GM20000 (cell line): ENCODE measurements at regions not wholly inside any gene's neighbourhood (a gene's known extent, or its start where the extent isn't known, plus 50 kb on each side); places are given as distances from the start of the nearest gene placed in this dataset.

Source experiments
- DNase-seq: peaks from one replicate; pipeline ENCODE4 v3.0.0; 2012; ENCODE audit warnings: low spot score
- TF ChIP-seq, protein P1 (sequence below): IDR thresholded peaks from 2 replicates; pipeline ENCODE4 v1.5.1; 2012; ENCODE audit warnings: mild to moderate bottlenecking, control low read depth; ENCODE audit errors: extremely low read depth, missing control alignments

DNA sequence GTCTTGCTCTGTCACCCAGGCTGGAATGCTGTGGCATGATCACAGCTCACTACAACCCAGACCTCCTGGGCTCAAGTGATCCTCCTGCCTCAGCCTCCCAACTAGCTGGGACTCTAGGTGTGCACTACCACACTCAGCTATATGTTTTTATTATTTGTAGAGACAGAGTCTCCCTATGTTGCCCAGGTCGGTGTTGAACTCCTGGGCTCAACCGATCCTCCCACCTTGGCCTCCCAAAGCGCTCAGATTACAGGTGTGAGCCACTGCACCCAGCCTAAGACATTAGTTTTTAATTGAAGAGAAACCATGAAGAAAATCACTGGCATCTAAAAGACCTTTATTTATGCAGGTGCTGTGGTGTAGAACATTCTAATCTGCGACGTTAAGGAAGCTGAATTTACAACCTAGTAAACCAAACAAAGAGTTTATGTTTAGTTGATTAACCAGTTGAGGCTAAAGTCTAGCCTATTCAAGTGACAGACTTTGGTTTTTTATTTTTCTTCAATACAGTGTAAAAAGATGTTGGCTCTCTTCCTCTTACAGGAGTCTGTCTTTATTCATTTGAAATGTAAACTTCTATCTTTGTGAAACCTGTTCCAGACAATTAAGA lies 52.5 kb upstream of the NBL1 start:
- no peak for DNase-seq
- TF ChIP-seq, protein P1, sequence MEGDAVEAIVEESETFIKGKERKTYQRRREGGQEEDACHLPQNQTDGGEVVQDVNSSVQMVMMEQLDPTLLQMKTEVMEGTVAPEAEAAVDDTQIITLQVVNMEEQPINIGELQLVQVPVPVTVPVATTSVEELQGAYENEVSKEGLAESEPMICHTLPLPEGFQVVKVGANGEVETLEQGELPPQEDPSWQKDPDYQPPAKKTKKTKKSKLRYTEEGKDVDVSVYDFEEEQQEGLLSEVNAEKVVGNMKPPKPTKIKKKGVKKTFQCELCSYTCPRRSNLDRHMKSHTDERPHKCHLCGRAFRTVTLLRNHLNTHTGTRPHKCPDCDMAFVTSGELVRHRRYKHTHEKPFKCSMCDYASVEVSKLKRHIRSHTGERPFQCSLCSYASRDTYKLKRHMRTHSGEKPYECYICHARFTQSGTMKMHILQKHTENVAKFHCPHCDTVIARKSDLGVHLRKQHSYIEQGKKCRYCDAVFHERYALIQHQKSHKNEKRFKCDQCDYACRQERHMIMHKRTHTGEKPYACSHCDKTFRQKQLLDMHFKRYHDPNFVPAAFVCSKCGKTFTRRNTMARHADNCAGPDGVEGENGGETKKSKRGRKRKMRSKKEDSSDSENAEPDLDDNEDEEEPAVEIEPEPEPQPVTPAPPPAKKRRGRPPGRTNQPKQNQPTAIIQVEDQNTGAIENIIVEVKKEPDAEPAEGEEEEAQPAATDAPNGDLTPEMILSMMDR, result no peak

DNA sequence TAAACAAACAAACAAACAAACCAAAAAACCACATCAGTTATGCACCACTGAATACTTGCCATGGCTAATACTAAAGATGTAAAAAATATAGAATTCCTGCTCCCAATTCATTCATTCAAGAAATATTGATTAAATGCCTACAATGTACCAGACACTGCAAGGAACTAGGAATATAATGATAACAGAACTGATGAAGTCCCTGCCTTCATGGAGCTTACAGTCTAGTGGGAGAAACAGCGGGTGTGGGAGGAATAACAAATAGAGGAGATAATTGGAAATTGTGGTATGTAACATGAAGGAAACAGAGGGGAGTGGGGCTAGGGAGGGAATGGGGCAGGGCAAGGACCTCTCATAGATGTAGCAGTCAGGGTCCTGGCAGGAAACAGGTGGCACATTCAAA lies 58.6 kb upstream of the NBL1 start:
- TF ChIP-seq, protein P1, result no peak
- DNase-seq, result no peak

DNA sequence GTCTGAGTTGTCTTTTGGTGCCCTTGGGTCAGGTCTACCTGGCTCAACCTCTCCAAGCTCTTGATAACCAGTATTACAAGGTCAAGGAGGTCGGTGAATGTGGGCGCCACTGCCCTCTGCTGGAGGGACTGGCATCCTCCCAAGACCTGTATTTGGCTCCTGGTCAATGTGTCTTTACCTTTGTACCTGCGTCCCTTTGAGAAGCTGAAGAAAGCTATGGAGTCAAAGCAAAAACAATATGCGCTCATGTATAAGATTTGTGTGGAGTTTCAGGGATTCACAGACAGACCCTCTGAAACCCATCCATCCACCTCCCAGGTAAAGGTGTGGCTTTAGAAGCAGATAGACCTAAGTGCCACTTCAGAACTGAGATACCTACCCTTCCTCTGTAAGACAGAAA lies 61.8 kb upstream of the NBL1 start:
- TF ChIP-seq, protein P1, result peak; percentile 91
- DNase-seq, result peak; percentile 73

DNA sequence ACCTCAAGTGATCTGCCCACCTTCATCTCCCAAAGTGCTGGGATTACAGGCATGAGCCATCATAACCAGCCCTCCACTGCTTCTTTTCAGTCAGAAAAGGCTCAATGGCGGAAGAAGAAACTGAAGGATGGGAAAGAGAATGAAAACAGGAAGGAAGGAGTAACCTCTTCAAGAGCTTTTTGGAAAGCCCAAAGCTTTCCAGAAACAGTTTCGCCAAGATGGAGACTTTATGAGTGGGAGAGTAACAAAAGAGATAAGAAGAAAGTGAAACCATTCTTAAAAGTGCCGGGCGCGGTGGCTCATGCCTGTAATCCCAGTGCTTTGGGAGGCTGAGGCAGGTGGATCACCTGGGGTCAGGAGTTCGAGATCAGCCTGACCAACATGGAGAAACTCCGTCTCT lies 62.7 kb upstream of the NBL1 start:
- TF ChIP-seq, protein P1, result no peak
- no peak for DNase-seq

DNA sequence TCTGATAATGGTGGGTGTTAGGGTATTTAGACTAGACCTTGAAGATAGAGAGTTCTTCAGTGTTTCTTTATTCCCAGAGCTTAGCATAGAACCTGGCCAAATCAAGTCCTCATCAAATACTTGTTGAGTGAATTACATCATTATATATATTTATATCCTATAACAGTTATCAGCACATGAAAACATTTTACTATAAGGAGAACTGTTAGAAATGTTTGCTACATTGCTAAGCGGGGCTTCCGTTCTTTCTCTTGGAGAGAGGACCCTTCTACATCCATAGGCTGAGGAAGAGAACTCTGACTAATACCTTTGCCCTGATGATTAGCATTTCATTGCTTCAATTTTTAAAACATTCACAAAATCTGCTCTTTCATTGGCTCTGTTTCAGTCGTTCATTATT lies 66.5 kb upstream of the NBL1 start:
- DNase-seq, result no peak
- TF ChIP-seq, protein P1, result no peak

DNA sequence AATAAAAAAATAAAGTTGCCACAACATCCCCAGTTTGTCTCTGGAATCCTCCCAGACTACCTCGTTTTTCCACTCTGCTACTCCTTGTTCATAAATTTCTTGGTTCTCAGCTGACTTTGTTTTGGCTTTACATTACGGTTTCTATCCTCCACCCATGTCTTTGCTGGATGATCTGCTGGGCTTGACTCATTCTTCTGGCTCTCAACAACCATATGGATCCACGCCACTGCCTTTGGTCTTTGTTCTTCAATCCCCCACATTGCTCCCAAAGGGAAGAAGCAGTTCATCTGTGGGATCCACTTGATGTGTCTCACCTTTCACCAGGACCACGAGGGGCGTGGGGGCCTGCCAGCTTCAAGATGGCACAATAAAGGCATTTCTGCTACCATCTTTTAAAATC lies 67.1 kb upstream of the NBL1 start:
- no peak for DNase-seq

DNA sequence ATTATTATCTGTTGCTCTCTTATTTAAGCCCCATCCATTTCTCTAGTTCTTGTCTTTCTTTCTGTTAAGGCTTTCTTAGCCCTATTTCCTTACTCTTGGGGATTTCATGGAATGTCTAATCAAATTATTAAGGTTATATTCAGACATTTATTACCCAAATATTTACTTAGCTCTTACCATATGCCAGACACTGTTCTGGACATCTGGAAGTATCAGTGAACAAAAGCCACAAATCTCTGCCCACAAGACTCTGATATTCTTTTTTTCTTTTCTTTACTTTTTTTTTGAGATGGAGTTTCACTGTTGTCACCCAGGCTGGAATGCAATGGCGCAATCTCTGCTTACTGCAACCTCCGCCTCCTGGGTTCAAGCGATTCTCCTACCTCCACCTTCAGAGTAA lies 74.3 kb upstream of the NBL1 start:
- TF ChIP-seq, protein P1, result no peak
- DNase-seq, result no peak

More for the DNA sequence above, 67.1 kb upstream of the NBL1 start:
- TF ChIP-seq, protein P1, result no peak

DNA sequence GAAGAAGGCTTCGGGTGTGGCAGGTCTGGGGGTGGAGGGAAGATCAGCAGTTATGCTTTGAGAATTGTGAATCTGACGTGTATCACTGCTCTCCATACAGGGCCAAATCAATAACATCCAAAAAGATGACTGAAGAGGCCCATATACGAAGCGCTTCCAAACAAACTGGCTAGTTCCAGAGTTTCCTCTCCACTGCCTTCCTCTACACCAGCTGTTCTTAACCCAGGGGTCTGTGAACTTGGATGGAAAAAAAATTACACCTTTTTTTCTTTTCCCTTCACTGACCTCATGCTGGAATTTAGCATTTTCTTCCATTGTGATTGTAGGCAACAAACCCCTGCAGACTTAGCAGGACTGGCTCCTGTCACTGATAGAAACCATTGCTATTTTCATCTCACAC lies 77.1 kb upstream of the NBL1 start:
- TF ChIP-seq, protein P1, result no peak
- no peak for DNase-seq
